Neural progenitor cell (in vitro differentiated cells): ENCODE measurements at regions not wholly inside any gene's neighbourhood (a gene's known extent, or its start where the extent isn't known, plus 50 kb on each side); places are given as distances from the start of the nearest gene placed in this dataset.

Source experiments
- CTCF ChIP-seq: fragments of 200-600 bp; sonication (generic); IDR thresholded peaks from 2 replicates; pipeline ENCODE4 v1.5.1; 2017; ENCODE audit warnings: antibody characterized with exemption, mild to moderate bottlenecking
- EZH2 ChIP-seq: fragments of 200-600 bp; sonication (generic); IDR thresholded peaks from 2 replicates; pipeline ENCODE4 v1.6.1; 2017; ENCODE audit warnings: antibody characterized with exemption, mild to moderate bottlenecking, moderate library complexity
- EZH2phosphoT487 ChIP-seq: fragments of 200-600 bp; sonication (generic); IDR thresholded peaks from 2 replicates; pipeline ENCODE4 v1.6.1; 2017; ENCODE audit warnings: antibody characterized with exemption

- no peak for TF ChIP-seq CTCF
- no peak for TF ChIP-seq EZH2
- no peak for TF ChIP-seq EZH2phosphoT487
Observed at GRCh38 chr5:166370928-166371690, 1920.3 kb upstream of the WWC1 start.
